ENCODE measurements at regions not wholly inside any gene's neighbourhood (a gene's known extent, or its start where the extent isn't known, plus 50 kb on each side); places are given as distances from the start of the nearest gene placed in this dataset.

GRCh38 chr12:87923361-87923760 lies 105.8 kb downstream of the C12orf50 start:
- H3K27ac ChIP-seq (ENCODE audit: low read length) = no peak overlapping the region
- H3K9me2 ChIP-seq (ENCODE audit: insufficient read depth, low read length) = no peaks in the 10 kb centered on the region
- no peak overlapping the region for H3K4me2 ChIP-seq (ENCODE audit: low read length)
- H3K27me3 ChIP-seq (ENCODE audit: insufficient read depth, low read depth, low read length) = no peaks in the 10 kb centered on the region
- no peaks in the 10 kb centered on the region for H4K20me1 ChIP-seq (ENCODE audit: insufficient read depth)
- H3K79me2 ChIP-seq (replicated peaks; ENCODE audit: insufficient read depth, low read length) = no peaks in the 10 kb centered on the region
- no peak overlapping the region for H3K4me3 ChIP-seq (ENCODE audit: low read length)
- TF ChIP-seq POLR2AphosphoS5 (IDR thresholded peaks at IDR 0.05) = no peak
- no peaks in the 10 kb centered on the region for H3K9me3 ChIP-seq (ENCODE audit: low read length)
- H2AFZ ChIP-seq (ENCODE audit: low read depth, low read length) = no peak overlapping the region
- H3K9ac ChIP-seq (ENCODE audit: low read length) = no peak overlapping the region
- H3K36me3 ChIP-seq (ENCODE audit: insufficient read depth, low read length) = no peaks in the 10 kb centered on the region
- no peaks in the 10 kb centered on the region for H3F3A ChIP-seq (ENCODE audit: insufficient read depth, low read length, poor library complexity, severe bottlenecking)

GRCh38 chr12:87922736-87923135 lies 106.5 kb downstream of the C12orf50 start:
- H3K9ac ChIP-seq (ENCODE audit: low read length) = no peak overlapping the region
- H4K20me1 ChIP-seq (ENCODE audit: insufficient read depth) = no peaks in the 10 kb centered on the region
- no peak overlapping the region for H3K4me3 ChIP-seq (ENCODE audit: low read length)
- H3K36me3 ChIP-seq (ENCODE audit: insufficient read depth, low read length) = no peaks in the 10 kb centered on the region
- no peak overlapping the region for H3K27ac ChIP-seq (ENCODE audit: low read length)
- TF ChIP-seq EZH2 (IDR thresholded peaks at IDR 0.05; ENCODE audit: borderline replicate concordance, insufficient read depth, low read length, poor library complexity, severe bottlenecking) (no peak), EP300 (conservative IDR thresholded peaks at IDR 0.05; ENCODE audit: poor library complexity, severe bottlenecking) (no peak), SMC3 (conservative IDR thresholded peaks at IDR 0.05; ENCODE audit: poor library complexity) (no peak), POLR2AphosphoS5 (IDR thresholded peaks at IDR 0.05) (no peak), MXI1 (conservative IDR thresholded peaks at IDR 0.05; ENCODE audit: poor library complexity, severe bottlenecking) (no peak), RAD21 (conservative IDR thresholded peaks at IDR 0.05) (no peak), REST (IDR thresholded peaks at IDR 0.05; ENCODE audit: borderline replicate concordance) (no peak), TAF1 (IDR thresholded peaks at IDR 0.05; ENCODE audit: low read depth) (no peak)
- H3K9me2 ChIP-seq (ENCODE audit: insufficient read depth, low read length) = no peaks in the 10 kb centered on the region
- no peaks in the 10 kb centered on the region for H3K9me3 ChIP-seq (ENCODE audit: low read length)
- no peaks in the 10 kb centered on the region for H3K27me3 ChIP-seq (ENCODE audit: insufficient read depth, low read depth, low read length)
- no peak overlapping the region for H2AFZ ChIP-seq (ENCODE audit: low read depth, low read length)
- no peaks in the 10 kb centered on the region for H3K79me2 ChIP-seq (replicated peaks; ENCODE audit: insufficient read depth, low read length)
- no peak overlapping the region for H3K4me2 ChIP-seq (ENCODE audit: low read length)
- H3F3A ChIP-seq (ENCODE audit: insufficient read depth, low read length, poor library complexity, severe bottlenecking) = no peaks in the 10 kb centered on the region

- Histone ChIP-seq H3K9me3 (ENCODE audit: low read length) (no peaks in the 10 kb centered on the region), H3K9me2 (ENCODE audit: insufficient read depth, low read length) (no peaks in the 10 kb centered on the region), H3K36me3 (ENCODE audit: insufficient read depth, low read length) (no peaks in the 10 kb centered on the region), H3K4me2 (ENCODE audit: low read length) (no peak overlapping the region), H3K9ac (ENCODE audit: low read length) (no peak overlapping the region), H3K27me3 (ENCODE audit: insufficient read depth, low read depth, low read length) (no peaks in the 10 kb centered on the region), H3K27ac (ENCODE audit: low read length) (no peak overlapping the region), H2AFZ (ENCODE audit: low read depth, low read length) (no peak overlapping the region), H4K20me1 (ENCODE audit: insufficient read depth) (no peaks in the 10 kb centered on the region), H3K79me2 (replicated peaks; ENCODE audit: insufficient read depth, low read length) (no peaks in the 10 kb centered on the region), H3F3A (ENCODE audit: insufficient read depth, low read length, poor library complexity, severe bottlenecking) (no peaks in the 10 kb centered on the region), H3K4me3 (ENCODE audit: low read length) (no peak overlapping the region)
- TF ChIP-seq TAF1 (IDR thresholded peaks at IDR 0.05; ENCODE audit: low read depth) (no peak), SMC3 (conservative IDR thresholded peaks at IDR 0.05; ENCODE audit: poor library complexity) (no peak), EP300 (conservative IDR thresholded peaks at IDR 0.05; ENCODE audit: poor library complexity, severe bottlenecking) (no peak), CTCF (IDR thresholded peaks at IDR 0.05; ENCODE audit: poor library complexity, severe bottlenecking) (no peak), RAD21 (conservative IDR thresholded peaks at IDR 0.05) (no peak), EZH2 (IDR thresholded peaks at IDR 0.05; ENCODE audit: borderline replicate concordance, insufficient read depth, low read length, poor library complexity, severe bottlenecking) (no peak)
These were observed 107.6 kb downstream of the C12orf50 start for GRCh38 chr12:87921621-87922020.

Data from neural cell (in vitro differentiated cells).